Lower lobe of right lung (tissue), 2 donors: ENCODE measurements at regions not wholly inside any gene's neighbourhood (a gene's known extent, or its start where the extent isn't known, plus 50 kb on each side); places are given as distances from the start of the nearest gene placed in this dataset.
"Not testable (repeated sequence)": the region's sequence is repeated elsewhere in the genome, so short reads cannot be mapped to it uniquely, and the experiment has no call there.

Experiments used
- ATAC-seq, 2 donors: fragments of 200-7000 bp; cut with Tn5 transposase; one replicate each; pipeline ENCODE4 v1.9.1; 2020 to 2022; ENCODE audit warnings: mild to moderate bottlenecking in 2 of 2, moderate library complexity in 2 of 2
- DNase-seq: peaks from one replicate; pipeline ENCODE4 v3.0.0-alpha.2; 2020
- H3K27ac ChIP-seq: fragments of 200-600 bp; one replicate; pipeline ENCODE4 v1.8.0; 2022
- H3K27me3 ChIP-seq: fragments of 200-600 bp; one replicate; pipeline ENCODE4 v1.8.0; 2022; ENCODE audit warnings: low read depth
- H3K36me3 ChIP-seq: fragments of 200-600 bp; one replicate; pipeline ENCODE4 v1.8.0; 2022; ENCODE audit warnings: mild to moderate bottlenecking
- H3K4me1 ChIP-seq: fragments of 200-600 bp; one replicate; pipeline ENCODE4 v1.8.0; 2022
- H3K4me3 ChIP-seq: fragments of 200-600 bp; one replicate; pipeline ENCODE4 v1.8.0; 2022; ENCODE audit warnings: mild to moderate bottlenecking
- H3K9me3 ChIP-seq: fragments of 200-600 bp; one replicate; pipeline ENCODE4 v1.8.0; 2022
- CTCF ChIP-seq: fragments of 200-600 bp; IDR thresholded peaks from one replicate; pipeline ENCODE4 v1.8.0; 2022; ENCODE audit warnings: antibody characterized with exemption, mild to moderate bottlenecking
- intact Hi-C: fragments of 100-400 bp; cut with DNase I; formaldehyde crosslinking; loops from one replicate; pipeline ENCODE4 v1.11.0; 2022
- donor health status: DM: no; HTN: yes; CAD: no; lungs with severe emphysema.

DNA sequence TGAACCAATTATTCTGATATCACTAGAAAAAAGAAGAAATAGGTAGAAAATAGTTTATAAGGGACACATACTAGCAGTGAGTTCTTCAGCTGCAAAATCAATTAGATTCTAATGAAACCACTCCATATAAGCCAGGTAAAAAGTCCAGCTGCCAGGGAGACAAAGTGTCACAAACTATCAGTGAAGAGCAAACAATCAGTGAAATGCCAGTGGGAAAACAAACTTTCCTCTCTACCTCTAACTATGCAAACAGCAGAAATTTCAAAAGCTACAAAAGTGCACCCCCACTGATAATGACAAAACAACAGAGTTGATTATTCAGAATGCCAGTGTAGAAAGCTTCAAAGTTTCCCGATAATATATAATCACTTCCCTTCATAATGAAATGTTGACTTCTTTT, 637.2 kb upstream of the ITGA1 start:
- ATAC-seq (no peak), DNase-seq (no peak)
- H3K4me1 ChIP-seq: no peaks in the 10 kb centered on the region
- no peaks in the 10 kb centered on the region for H3K27me3 ChIP-seq
- no peaks in the 10 kb centered on the region for H3K9me3 ChIP-seq
- H3K4me3 ChIP-seq: no peak overlapping the region
- intact Hi-C loops: no loop called here
- no peaks in the 10 kb centered on the region for H3K36me3 ChIP-seq
- no peak for TF ChIP-seq CTCF
- H3K27ac ChIP-seq: no peak overlapping the region

DNA sequence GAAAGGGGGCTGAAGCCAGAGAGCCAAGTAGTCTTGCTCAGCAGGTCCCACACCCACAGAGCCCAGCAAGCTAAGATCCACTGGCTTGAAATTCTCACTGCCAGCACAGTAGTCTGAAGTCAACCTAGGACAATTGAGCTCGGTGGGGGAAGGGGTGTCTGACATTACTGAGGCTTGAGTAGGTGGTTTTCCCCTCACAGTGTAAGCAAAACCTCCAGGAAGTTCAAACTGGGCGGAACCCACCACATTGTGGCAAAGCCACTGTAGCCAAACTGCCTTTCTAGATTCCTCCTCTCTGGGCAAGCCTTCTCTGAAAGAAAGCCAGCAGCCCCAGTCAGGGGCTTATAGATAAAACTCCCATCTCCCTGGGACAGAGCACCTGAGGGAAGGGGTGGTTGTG, 630.9 kb upstream of the ITGA1 start:
- H3K9me3 ChIP-seq, H3K4me3 ChIP-seq, ATAC-seq, H3K27me3 ChIP-seq, DNase-seq, H3K36me3 ChIP-seq, H3K4me1 ChIP-seq, H3K27ac ChIP-seq, intact Hi-C loops: not testable (repeated sequence)

DNA sequence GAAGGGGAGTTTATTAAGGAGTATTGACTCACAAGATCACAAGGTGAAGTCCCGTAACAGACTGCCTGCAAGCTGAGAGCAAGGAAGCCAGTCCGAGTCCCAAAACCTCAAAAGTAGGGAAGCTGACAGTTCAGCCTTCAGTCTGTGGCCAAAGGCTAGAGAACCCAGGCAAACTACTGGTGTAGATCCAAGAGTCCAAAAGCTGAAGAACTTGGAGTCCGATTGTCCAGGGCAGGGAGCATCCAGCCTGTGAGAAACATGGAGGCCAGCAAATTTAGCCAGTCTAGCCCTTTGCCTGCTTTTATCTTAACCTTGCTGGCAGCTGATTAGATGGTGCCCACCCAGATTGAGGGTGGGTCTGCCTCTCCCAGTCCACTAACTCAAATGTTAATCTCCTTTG, 621.9 kb upstream of the ITGA1 start:
- H3K27ac ChIP-seq, H3K4me3 ChIP-seq, H3K36me3 ChIP-seq, H3K9me3 ChIP-seq, H3K4me1 ChIP-seq, DNase-seq, ATAC-seq, H3K27me3 ChIP-seq, intact Hi-C loops: not testable (repeated sequence)

GRCh38 chr5:52173133-52173532, 614.6 kb upstream of the ITGA1 start:
- intact Hi-C loops: no loop called here
- DNase-seq (no peak), ATAC-seq (no peak)
- peaks cover 3% of the 10 kb centered on the region for H3K9me3 ChIP-seq
- H3K27ac ChIP-seq: no peak overlapping the region
- TF ChIP-seq CTCF: no peak
- no peaks in the 10 kb centered on the region for H3K4me1 ChIP-seq
- no peaks in the 10 kb centered on the region for H3K36me3 ChIP-seq
- H3K27me3 ChIP-seq: no peaks in the 10 kb centered on the region
- no peak overlapping the region for H3K4me3 ChIP-seq

- H3K27ac ChIP-seq: no peak overlapping the region
- ATAC-seq (no peak), DNase-seq (no peak)
- H3K4me3 ChIP-seq: no peak overlapping the region
- H3K9me3 ChIP-seq: no peaks in the 10 kb centered on the region
- no peak for TF ChIP-seq CTCF
- no peaks in the 10 kb centered on the region for H3K36me3 ChIP-seq
- H3K27me3 ChIP-seq: no peaks in the 10 kb centered on the region
- intact Hi-C loops: no loop called here
- H3K4me1 ChIP-seq: no peaks in the 10 kb centered on the region
These were observed 610.5 kb upstream of the ITGA1 start for GRCh38 chr5:52177193-52177592.

DNA sequence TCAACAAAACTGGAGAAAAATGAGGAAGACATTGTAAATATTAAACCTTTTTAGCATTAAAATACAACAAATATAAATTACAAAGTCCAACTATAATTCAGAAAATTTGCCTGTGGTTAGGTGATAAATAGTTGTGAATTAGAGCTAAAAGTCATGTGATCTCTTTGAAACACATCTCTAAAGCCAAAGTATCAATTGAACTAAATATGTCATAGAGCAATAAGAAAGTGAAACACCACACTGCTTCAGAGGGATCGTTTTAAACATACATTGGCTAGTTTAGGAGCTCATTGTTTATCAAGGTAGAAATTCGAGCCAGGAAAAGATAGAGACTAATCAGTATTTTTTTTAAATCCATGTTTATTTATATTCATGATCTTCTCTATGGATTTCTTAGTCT, 606.3 kb upstream of the ITGA1 start:
- no peaks in the 10 kb centered on the region for H3K4me1 ChIP-seq
- ATAC-seq (no peak), DNase-seq (no peak)
- H3K36me3 ChIP-seq: no peaks in the 10 kb centered on the region
- H3K27me3 ChIP-seq: no peaks in the 10 kb centered on the region
- TF ChIP-seq CTCF: no peak
- H3K27ac ChIP-seq: no peak overlapping the region
- intact Hi-C loops: no loop called here
- H3K4me3 ChIP-seq: no peak overlapping the region
- H3K9me3 ChIP-seq: no peaks in the 10 kb centered on the region

DNA sequence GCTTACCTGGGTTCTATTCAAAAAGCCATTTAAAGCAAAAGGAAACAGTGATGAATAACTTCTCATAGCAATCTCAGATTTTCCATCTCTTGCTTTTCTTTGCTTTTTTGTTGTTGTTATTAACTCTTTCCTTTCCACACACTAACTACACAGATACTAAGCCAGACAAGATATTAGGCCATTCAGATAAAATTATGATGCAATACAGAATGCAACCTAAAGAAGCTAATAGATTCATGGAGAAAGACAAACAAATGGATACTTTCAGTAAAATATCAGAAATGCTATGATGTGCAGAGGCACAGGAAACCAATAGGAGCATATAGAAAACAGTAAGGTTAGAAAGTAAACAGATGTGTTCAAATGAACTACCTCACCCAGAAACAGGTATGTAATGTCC, 597.0 kb upstream of the ITGA1 start:
- Histone ChIP-seq H3K27ac (no peak overlapping the region), H3K9me3 (no peaks in the 10 kb centered on the region), H3K4me1 (no peaks in the 10 kb centered on the region), H3K4me3 (no peak overlapping the region), H3K27me3 (no peaks in the 10 kb centered on the region), H3K36me3 (no peaks in the 10 kb centered on the region)
- DNase-seq (no peak), ATAC-seq (no peak)
- no peak for TF ChIP-seq CTCF
- intact Hi-C loops: no loop called here
